Astrocyte (in vitro differentiated cells and primary cell): ENCODE measurements at regions not wholly inside any gene's neighbourhood (a gene's known extent, or its start where the extent isn't known, plus 50 kb on each side); places are given as distances from the start of the nearest gene placed in this dataset.

ENCODE experiments used
- EZH2 ChIP-seq: IDR thresholded peaks from 2 replicates; pipeline ENCODE4 v1.6.1; 2012; ENCODE audit warnings: mild to moderate bottlenecking, low read length, inconsistent platforms; ENCODE audit not compliant: insufficient read depth
- TF ChIP-seq, protein P1 (sequence below): IDR thresholded peaks from 2 replicates; pipeline ENCODE4 v1.5.1; 2011; ENCODE audit warnings: low read depth, mild to moderate bottlenecking, inconsistent platforms, low read length, moderate library complexity; ENCODE audit not compliant: insufficient read depth

DNA sequence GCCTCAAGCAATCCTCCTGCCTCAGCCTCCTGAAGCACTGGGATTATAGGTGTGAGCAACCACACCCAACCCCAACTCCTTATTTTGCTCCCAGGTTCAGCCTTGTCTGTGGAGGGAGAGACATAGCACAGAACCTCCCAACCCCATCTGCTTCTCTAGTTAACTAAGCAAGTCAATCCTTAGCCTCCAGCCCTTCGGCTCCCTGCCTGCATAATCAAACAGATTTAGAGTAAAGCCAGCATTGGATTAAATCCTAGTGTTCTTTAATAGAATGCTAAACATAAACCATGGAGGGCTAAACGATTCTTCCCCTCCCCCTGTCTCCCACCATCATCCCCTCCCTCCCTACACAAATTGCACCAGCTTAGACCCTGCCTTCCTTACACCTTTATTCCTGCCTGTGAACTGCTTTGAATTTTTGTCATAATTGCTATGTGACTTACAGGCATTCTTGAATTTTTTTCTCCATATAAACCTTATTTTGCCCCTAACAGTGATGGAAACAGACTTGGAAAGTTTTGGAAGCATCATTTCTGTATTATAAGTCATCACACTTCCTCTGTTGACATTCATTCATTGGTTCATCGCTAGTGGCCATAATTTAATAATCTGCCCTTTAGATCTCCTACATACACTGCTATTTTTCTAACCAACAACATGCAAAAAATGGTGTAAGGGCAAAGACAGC is 72.6 kb upstream of the TOMM7 start:
- TF ChIP-seq, protein P1, sequence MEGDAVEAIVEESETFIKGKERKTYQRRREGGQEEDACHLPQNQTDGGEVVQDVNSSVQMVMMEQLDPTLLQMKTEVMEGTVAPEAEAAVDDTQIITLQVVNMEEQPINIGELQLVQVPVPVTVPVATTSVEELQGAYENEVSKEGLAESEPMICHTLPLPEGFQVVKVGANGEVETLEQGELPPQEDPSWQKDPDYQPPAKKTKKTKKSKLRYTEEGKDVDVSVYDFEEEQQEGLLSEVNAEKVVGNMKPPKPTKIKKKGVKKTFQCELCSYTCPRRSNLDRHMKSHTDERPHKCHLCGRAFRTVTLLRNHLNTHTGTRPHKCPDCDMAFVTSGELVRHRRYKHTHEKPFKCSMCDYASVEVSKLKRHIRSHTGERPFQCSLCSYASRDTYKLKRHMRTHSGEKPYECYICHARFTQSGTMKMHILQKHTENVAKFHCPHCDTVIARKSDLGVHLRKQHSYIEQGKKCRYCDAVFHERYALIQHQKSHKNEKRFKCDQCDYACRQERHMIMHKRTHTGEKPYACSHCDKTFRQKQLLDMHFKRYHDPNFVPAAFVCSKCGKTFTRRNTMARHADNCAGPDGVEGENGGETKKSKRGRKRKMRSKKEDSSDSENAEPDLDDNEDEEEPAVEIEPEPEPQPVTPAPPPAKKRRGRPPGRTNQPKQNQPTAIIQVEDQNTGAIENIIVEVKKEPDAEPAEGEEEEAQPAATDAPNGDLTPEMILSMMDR = no peak
- no peak for TF ChIP-seq EZH2
